Brain pericyte (primary cell): ENCODE measurements at regions not wholly inside any gene's neighbourhood (a gene's known extent, or its start where the extent isn't known, plus 50 kb on each side); places are given as distances from the start of the nearest gene placed in this dataset.

Experiments used
- DNase-seq: peaks from one replicate; pipeline ENCODE4 v3.0.0-alpha.2; 2012; ENCODE audit warnings: low read depth, low spot score

DNA sequence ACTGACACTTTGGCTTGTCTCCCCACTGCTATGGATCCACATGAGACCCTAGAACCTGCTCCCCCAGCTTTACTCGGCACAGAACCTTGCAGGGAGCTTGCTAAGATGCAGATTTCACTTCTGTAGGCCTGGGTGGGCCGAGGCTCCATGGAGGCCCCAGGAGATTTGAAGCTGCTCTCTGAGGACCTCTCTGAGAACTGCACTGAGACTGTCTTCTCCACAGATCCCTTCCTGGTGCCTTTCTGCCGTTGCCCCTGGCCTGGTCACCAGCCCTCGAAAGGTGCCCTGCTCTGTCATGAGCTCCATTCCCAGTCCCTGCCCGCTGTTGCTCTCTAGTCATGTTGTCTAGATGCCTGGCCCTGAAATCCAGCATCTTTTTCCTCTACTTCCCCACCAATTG is 588.4 kb downstream of the AJAP1 start:
- no peak for DNase-seq

GRCh38 chr1:5239911-5240310 is 585.5 kb downstream of the AJAP1 start:
- no peak for DNase-seq

DNA sequence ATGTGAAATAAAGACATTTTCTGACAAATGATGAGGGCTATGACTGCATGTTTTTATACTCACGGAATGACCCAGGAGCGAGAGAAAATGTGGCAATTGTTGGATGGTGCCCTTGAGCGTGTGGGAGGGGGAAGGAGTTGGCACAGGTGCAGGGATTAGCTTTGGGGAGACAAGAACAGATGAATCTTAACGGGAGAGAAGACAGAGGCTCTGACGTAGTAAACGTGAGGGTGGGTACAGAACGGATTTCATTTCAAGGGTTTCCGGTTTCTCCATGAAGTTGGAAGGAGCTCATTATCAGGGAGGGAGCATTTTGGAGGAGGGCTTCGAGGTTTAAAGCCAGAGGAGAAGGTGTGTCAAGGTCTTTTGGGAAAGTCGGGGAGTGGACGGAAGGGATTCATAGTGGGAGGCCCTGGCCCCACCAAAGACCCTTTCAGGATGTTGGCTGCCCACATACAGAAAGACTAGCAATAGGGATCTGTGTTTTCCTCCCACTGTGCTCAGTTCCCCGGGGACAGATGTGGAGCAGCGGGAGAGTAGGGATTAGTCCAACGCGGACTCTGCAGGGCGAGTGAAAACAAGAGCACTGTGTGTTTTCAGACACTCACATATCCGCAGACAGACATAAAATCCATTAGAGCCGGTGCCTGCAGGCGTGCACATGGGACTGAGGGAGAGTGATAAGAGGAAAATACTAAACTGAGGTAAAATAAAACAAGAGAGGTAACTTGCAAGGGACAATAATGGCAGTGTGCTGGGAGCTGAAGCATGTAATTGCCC is 584.1 kb downstream of the AJAP1 start:
- DNase-seq = no peak

GRCh38 chr1:5235355-5235899 is 581.0 kb downstream of the AJAP1 start:
- DNase-seq = no peak

GRCh38 chr1:5232537-5232936 is 578.1 kb downstream of the AJAP1 start:
- DNase-seq = no peak

DNA sequence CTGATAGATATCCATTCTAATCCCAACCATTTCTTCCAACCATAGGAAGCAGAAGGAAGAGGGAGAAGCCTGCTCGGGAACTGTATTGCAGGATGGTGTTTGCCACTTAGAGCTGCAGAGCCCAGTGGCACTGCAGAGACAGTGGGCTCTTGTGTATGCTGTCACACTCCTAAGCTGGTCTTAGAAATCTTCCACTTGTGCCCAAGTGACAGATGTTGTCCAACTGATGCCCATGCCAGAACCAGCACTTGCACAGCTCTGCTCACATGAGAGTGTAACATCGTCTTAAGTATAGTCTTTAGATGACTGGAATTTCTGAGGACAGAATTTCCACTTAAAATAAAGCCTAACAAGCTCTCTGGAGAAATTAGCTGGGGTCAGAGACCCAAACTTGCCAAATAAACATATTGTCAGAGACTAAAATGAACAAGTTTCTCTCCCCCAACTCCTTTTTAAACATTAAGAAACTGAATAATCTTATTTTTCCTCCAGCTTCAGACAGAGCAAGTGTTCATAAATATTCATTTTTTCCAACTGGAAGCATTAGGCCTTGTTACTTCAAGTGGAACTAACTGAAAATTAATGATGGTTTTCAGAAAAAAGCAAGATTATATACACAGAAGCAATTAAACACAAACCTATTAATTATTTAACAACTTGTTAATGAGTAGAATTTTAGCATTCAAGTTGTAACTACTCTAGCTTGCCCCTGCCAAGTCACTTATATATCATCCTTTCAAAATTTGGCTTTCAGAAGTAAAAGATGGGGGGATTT is 577.3 kb downstream of the AJAP1 start:
- DNase-seq = no peak

DNA sequence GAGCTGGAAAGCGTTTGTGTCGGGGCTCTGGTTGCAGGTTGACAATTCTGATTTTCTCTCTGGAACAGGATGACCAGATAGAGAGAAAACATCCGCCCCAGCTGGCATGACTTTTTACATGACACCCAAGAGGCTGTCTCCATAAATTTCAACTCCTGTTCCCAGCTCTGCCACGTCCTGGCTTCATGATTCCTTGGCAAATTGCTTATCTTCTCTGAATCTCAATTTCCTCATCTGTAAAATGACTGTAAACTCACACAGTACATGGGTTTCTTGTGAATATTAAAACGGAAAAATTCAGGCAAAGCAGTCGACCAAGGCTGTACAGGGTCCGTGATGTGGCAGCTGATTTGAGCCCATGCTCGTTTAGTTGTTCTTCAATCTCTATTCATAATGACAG is 572.7 kb downstream of the AJAP1 start:
- no peak for DNase-seq

GRCh38 chr1:5225707-5226704 is 571.6 kb downstream of the AJAP1 start:
- DNase-seq = no peak

DNA sequence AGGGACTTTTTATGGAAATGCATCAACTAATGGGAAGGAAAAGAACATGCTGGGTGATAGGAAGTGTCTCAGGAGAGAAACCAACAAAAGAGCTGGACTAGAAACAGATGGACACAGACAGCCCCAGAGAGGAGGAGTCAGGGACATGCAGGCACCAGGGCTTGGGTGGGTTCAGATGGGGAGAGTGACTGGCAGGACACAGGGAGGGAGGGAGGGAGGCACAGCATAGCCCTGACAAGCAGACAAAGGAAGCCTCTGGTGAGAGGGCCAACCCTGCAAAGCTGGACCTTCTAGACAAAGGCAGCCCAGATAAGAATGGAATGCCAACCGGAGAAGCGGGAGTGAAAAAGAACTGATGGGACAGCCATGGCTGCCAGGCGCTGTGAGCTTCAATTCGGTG is 568.8 kb downstream of the AJAP1 start:
- no peak for DNase-seq

GRCh38 chr1:5222626-5223025 is 568.2 kb downstream of the AJAP1 start:
- no peak for DNase-seq

- DNase-seq = no peak
These were observed 567.0 kb downstream of the AJAP1 start for GRCh38 chr1:5221451-5221850.

DNA sequence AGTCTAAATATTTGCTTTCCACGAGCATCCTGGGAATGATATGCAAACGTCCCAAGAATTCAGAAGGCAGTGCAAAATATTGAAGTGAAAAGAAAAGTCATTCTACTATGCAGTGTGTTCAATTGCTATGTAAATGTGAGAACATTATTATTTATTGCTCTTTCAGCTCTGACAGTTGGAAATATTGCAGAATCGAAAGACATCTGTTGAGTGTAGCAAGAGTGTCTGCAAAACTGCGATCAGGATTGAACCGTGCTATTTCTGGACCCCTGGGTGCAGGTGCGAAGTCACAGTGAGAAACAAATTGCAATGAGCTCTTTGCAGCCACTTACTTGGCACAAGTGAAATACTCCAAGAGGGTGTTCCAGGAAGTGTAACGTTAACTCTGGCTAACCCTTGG is 566.4 kb downstream of the AJAP1 start:
- no peak for DNase-seq

GRCh38 chr1:5220421-5220820 is 566.0 kb downstream of the AJAP1 start:
- DNase-seq = no peak

GRCh38 chr1:5200006-5200405 is 545.6 kb downstream of the AJAP1 start:
- DNase-seq = no peak

- DNase-seq = no peak
These were observed 543.9 kb downstream of the AJAP1 start for GRCh38 chr1:5198328-5198727.

DNA sequence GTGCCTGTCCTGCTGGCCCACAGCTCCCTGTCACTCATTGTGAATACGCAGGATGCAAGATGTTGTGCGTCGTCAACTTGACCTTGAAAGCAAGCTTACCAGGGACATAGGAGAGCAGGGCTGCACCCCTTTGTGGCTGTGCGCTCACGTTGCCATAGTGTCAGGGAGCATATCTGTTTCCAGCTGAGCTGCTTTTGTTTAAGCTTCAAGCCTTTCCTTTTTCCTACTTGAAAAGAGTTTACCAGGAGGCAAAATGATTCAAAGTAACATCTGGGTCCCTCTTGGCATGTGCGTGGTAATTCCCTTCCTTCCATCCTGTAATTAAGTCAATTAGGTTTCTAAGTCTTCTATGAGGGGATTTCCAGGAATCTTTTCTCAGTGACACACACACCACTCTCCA is 537.1 kb downstream of the AJAP1 start:
- no peak for DNase-seq

- no peak for DNase-seq
These were observed 535.0 kb downstream of the AJAP1 start for GRCh38 chr1:5189384-5189783.

GRCh38 chr1:5165762-5166161 is 511.4 kb downstream of the AJAP1 start:
- DNase-seq = no peak

GRCh38 chr1:5164158-5164557 is 509.7 kb downstream of the AJAP1 start:
- DNase-seq = no peak

DNA sequence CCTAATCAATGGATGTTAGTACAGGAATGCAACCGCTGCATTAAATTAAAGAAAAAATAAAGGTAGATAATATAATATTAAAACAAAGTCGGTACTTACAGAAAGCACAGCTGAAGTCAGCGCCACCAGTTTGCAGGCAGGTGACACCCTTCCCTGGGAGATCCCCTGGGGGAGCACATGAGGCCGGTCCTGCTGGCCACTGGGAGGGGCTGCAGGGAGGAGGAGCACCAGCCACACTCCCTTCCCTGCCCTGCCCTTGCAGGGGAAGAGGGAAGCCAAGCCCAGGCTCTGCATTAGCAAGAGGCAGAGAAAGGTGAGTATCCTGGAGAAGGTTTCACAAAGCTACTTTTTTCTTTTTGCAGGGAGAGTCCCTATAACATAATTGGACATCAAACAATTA is 507.0 kb downstream of the AJAP1 start:
- DNase-seq = no peak

DNA sequence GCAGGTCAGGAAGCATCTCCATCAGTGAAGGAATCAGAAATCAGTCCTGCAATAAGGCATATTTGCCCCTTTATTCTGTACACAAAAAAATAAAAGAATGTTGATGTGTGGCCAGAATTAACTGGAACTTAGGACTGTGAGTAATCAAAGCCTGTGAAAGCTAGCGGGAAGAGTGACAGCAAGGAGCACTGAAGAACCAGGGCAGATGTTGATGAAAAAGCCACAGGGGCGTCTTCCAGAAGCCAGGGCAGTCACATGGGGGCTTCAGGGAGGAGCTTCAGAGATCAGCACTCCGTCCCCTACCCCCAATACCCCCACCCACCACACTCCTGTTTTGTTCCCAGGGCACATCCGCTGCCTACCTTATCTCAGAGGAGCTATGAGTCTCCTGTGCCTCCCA is 502.8 kb downstream of the AJAP1 start:
- no peak for DNase-seq
